Gastrocnemius medialis (tissue), 4 donors: ENCODE measurements at regions not wholly inside any gene's neighbourhood (a gene's known extent, or its start where the extent isn't known, plus 50 kb on each side); places are given as distances from the start of the nearest gene placed in this dataset.

Experiments used
- ATAC-seq, 2 donors: fragments of 150-250 bp; one replicate each; pipeline ENCODE4 v1.9.1; 2016
- DNase-seq, 2 donors: peaks; one replicate each; pipeline ENCODE4 v3.0.0-alpha.2; 2019
- H3K27ac ChIP-seq, 4 donors: fragments of 200-600 bp; sonication (generic); 1 replicate in 1 of 4; 2 replicates in 3 of 4; pipeline ENCODE4 v1.5.1; 2016 to 2018; ENCODE audit warnings: mild to moderate bottlenecking in 2 of 4, moderate library complexity in 1 of 4
- H3K27me3 ChIP-seq, 3 donors: fragments of 200-600 bp; sonication (generic) in 2 of 3; 1 replicate in 1 of 3; 2 replicates in 2 of 3; pipeline versions ENCODE4 v1.5.1 to v1.6.0; 2016 to 2019; ENCODE audit warnings: mild to moderate bottlenecking in 1 of 3, moderate library complexity in 1 of 3
- H3K36me3 ChIP-seq, 2 donors: fragments of 200-600 bp; sonication (generic) in 1 of 2; one replicate each; pipeline ENCODE4 v1.5.1; 2017 to 2018
- H3K4me1 ChIP-seq, 2 donors: fragments of 200-600 bp; sonication (generic) in 1 of 2; one replicate each; pipeline ENCODE4 v1.5.1; 2016 to 2017; ENCODE audit warnings: mild to moderate bottlenecking in 2 of 2
- H3K4me3 ChIP-seq, 4 donors: fragments of 200-600 bp; sonication (generic) in 3 of 4; 1 replicate in 1 of 4; 2 replicates in 3 of 4; pipeline ENCODE4 v1.5.1; 2016 to 2019; ENCODE audit warnings: mild to moderate bottlenecking in 2 of 4
- H3K9me3 ChIP-seq, 3 donors: fragments of 200-600 bp; sonication (generic) in 2 of 3; 1 replicate in 1 of 3; 2 replicates in 2 of 3; pipeline ENCODE4 v1.5.1; 2016 to 2019
- POLR2A ChIP-seq, 2 donors: fragments of 450-650 bp; IDR thresholded peaks; one replicate each; pipeline ENCODE4 v1.6.1; 2017; ENCODE audit warnings: antibody characterized with exemption in 2 of 2, mild to moderate bottlenecking in 2 of 2, moderate library complexity in 2 of 2
- in situ Hi-C, 4 donors: fragments of 200-750 bp; cut with MboI; loops; one replicate each; pipeline versions ENCODE4 v1.15.0 to v1.8.0; 2017; ENCODE audit warnings: low sequenced_read_pairs in 4 of 4
- intact Hi-C: fragments of 100-400 bp; cut with DNase I; formaldehyde crosslinking; loops from one replicate; pipeline ENCODE4 v1.15.1; 2023; ENCODE audit warnings: low total_unique reads
- TF ChIP-seq, protein P1 (sequence below), 5 experiments: fragments of 450-650 bp in 3 of 5; fragments of 200-600 bp in 2 of 5; sonication (generic) in 2 of 5; IDR thresholded peaks in 4 of 5; conservative IDR thresholded peaks in 1 of 5; 1 replicate in 4 of 5; 2 replicates in 1 of 5; pipeline ENCODE4 v1.5.1; 2016 to 2019; ENCODE audit warnings: antibody characterized with exemption in 5 of 5, mild to moderate bottlenecking in 3 of 5, moderate library complexity in 3 of 5

DNA sequence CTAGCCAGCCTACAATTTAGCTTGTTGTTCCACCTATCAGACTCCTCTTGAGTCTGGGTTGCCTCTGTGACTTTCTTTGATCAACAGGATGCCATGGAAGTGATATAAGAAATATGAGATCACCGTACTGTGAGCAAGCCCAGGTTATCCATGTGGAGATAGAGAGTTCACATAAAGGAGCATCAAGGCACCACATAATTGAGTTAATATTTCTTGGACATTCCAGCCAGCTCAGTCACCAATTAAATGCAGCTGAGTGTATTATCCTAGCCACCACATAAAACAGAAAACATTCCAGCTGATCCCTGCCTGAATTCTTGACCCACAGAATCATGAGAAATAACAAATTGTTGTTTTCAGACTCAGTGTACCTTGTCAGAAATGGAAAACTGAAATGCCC, 253.6 kb downstream of the PPP1R2C start:
- H3K36me3 ChIP-seq = no peaks in the 10 kb centered on the region
- H3K9me3 ChIP-seq = no peaks in the 10 kb centered on the region
- DNase-seq = no peak
- H3K4me1 ChIP-seq = no peaks in the 10 kb centered on the region
- no peak overlapping the region for H3K4me3 ChIP-seq
- H3K27ac ChIP-seq = no peak overlapping the region
- no peak for TF ChIP-seq POLR2A (IDR thresholded peaks at IDR 0.05)
- TF ChIP-seq, protein P1, sequence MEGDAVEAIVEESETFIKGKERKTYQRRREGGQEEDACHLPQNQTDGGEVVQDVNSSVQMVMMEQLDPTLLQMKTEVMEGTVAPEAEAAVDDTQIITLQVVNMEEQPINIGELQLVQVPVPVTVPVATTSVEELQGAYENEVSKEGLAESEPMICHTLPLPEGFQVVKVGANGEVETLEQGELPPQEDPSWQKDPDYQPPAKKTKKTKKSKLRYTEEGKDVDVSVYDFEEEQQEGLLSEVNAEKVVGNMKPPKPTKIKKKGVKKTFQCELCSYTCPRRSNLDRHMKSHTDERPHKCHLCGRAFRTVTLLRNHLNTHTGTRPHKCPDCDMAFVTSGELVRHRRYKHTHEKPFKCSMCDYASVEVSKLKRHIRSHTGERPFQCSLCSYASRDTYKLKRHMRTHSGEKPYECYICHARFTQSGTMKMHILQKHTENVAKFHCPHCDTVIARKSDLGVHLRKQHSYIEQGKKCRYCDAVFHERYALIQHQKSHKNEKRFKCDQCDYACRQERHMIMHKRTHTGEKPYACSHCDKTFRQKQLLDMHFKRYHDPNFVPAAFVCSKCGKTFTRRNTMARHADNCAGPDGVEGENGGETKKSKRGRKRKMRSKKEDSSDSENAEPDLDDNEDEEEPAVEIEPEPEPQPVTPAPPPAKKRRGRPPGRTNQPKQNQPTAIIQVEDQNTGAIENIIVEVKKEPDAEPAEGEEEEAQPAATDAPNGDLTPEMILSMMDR (IDR thresholded peaks at IDR 0.05 in 4 of 5, conservative IDR thresholded peaks at IDR 0.05 in 1 of 5) = no peak
- in situ Hi-C loops (no loop called here), intact Hi-C loops (no loop called here)
- H3K27me3 ChIP-seq = peaks cover 0 to 5% (median 0%) of the 10 kb centered on the region in 3 donors
- no peak for ATAC-seq

DNA sequence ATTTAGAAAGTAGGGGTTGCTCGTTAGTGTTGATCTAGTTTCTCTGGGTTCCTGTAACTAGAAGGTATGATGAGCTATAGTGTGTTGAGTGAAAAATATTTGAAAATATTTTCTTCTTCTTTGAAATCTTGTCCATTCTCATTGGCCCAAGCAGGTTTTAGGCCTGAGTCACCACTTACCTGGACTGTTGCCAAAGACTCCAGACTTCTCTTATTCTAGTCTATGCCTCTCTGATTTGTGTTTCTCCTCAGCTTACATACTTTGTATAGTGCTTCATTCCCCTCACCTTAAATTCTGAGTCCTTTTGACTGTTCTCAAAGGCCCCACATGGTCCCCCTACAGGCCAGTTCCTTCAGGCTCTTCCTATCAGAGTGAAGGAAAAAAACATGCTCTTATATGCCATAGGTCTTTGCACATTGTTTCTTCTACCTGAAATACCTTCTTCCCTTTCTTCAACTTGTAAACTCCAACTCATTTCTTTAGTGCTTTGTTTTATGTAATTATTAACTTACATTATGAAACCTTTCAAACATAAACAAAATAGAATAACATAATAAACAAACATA, 258.2 kb downstream of the PPP1R2C start:
- H3K27ac ChIP-seq = no peak overlapping the region
- H3K36me3 ChIP-seq = no peaks in the 10 kb centered on the region
- no peaks in the 10 kb centered on the region for H3K9me3 ChIP-seq
- no peaks in the 10 kb centered on the region for H3K4me1 ChIP-seq
- no peak for ATAC-seq
- in situ Hi-C loops (no loop called here), intact Hi-C loops (no loop called here)
- no peak overlapping the region for H3K4me3 ChIP-seq
- no peak for DNase-seq
- H3K27me3 ChIP-seq = no peaks in the 10 kb centered on the region
- no peak for TF ChIP-seq POLR2A (IDR thresholded peaks at IDR 0.05)
- TF ChIP-seq, protein P1 (IDR thresholded peaks at IDR 0.05 in 4 of 5, conservative IDR thresholded peaks at IDR 0.05 in 1 of 5) = no peak

DNA sequence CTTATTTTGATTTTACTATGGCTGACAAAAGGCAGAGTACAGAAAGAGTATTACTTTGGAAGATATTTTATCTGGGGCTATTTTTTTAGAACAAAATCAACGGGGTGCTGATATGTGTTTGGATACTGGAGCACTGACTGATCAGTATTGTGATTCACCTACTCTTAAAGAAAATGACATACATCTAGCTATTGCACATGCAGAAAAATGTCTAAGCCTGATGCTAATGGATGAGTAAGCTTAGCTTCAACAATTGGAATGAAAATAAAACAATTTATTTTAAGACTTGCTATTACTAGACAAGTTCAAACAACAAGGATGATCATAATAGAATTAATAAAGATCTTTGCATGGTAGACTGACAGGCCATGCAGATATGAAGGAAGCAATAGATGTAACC, 262.0 kb downstream of the PPP1R2C start:
- Histone ChIP-seq H3K36me3 (no peaks in the 10 kb centered on the region), H3K27me3 (no peaks in the 10 kb centered on the region), H3K27ac (no peak overlapping the region), H3K4me3 (no peak overlapping the region), H3K9me3 (no peaks in the 10 kb centered on the region), H3K4me1 (no peaks in the 10 kb centered on the region)
- no peak for DNase-seq
- ATAC-seq = no peak
- intact Hi-C loops (no loop called here), in situ Hi-C loops (no loop called here)
- TF ChIP-seq, protein P1 (IDR thresholded peaks at IDR 0.05 in 4 of 5, conservative IDR thresholded peaks at IDR 0.05 in 1 of 5) = no peak
- TF ChIP-seq POLR2A (IDR thresholded peaks at IDR 0.05) = no peak

DNA sequence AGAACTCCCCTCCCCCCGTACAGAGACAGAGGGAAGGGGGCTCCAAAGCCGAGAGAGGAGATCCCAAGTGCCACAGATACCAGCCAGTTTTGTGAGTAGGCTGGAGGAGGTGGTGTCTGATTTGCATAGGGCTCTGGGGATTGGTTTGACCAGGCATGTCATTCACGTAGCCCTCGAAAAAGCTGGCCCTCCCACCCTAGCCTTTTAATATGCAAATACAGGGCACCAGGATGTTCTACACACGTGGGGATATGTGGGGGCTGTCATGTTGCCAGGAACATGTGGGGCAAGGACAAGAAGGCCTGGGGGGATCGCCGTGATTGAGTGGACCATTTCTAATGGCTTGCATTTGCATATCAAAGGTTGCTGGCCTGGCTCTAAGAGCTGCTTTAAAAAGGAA, 272.9 kb downstream of the PPP1R2C start:
- intact Hi-C loops = no loop called here

More for the DNA sequence above, 272.9 kb downstream of the PPP1R2C start:
- no peak overlapping the region for H3K27ac ChIP-seq
- no peaks in the 10 kb centered on the region for H3K36me3 ChIP-seq
- H3K4me3 ChIP-seq = no peak overlapping the region
- ATAC-seq (no peak), DNase-seq (no peak)
- no peak for TF ChIP-seq POLR2A (IDR thresholded peaks at IDR 0.05)
- TF ChIP-seq, protein P1 (IDR thresholded peaks at IDR 0.05 in 4 of 5, conservative IDR thresholded peaks at IDR 0.05 in 1 of 5) = no peak
- H3K27me3 ChIP-seq = no peaks in the 10 kb centered on the region
- H3K9me3 ChIP-seq = no peaks in the 10 kb centered on the region
- H3K4me1 ChIP-seq = no peaks in the 10 kb centered on the region
- in situ Hi-C loops = no loop called here
